ENCODE measurements at regions not wholly inside any gene's neighbourhood (a gene's known extent, or its start where the extent isn't known, plus 50 kb on each side); places are given as distances from the start of the nearest gene placed in this dataset.

GRCh38 chr5:166959766-166960165, 1331.7 kb upstream of the WWC1 start:
- CTCF ChIA-PET = no interaction called here
- DNase-seq (ENCODE audit: extremely low spot score) = no peak
- POLR2A ChIA-PET = no interaction called here
- no peak for TF ChIP-seq CTCF (IDR thresholded peaks at IDR 0.05; ENCODE audit: control extremely low read depth, extremely low read depth, low read depth, missing control alignments)

DNA sequence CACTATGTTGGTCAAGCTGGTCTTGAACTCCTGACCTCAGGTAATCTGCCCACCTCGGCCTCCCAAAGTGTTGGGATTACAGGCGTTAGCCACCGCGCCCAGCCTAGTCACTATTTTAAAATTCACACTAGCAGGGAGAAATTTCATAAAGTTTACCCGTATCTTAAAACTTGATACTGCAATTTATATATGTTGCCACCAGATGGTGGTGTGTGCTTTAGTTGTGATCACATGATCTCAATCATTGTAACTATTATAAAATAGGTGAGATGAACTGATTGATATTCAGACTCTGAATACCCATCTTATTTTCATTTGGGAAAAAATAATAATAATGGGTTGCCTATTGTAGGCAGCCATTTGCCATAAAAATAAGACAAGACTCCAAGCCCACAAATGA, 1330.4 kb upstream of the WWC1 start:
- ChIA-PET POLR2A (no interaction called here), CTCF (no interaction called here)
- DNase-seq (ENCODE audit: extremely low spot score) = no peak
- no peak for TF ChIP-seq CTCF (IDR thresholded peaks at IDR 0.05; ENCODE audit: control extremely low read depth, extremely low read depth, low read depth, missing control alignments)

GRCh38 chr5:166961913-166962312, 1329.5 kb upstream of the WWC1 start:
- POLR2A ChIA-PET = interaction anchor here (0.6 kb wide), 1 partner anchor 65 kb away, joined by 6 read pairs; no protein-coding TSS in a partner anchor
- TF ChIP-seq CTCF (IDR thresholded peaks at IDR 0.05; ENCODE audit: control extremely low read depth, extremely low read depth, low read depth, missing control alignments) = no peak
- CTCF ChIA-PET = interaction anchor here (1.6 kb wide), 1 partner anchor 8 kb away, joined by 3 read pairs; no protein-coding TSS in a partner anchor
- DNase-seq (ENCODE audit: extremely low spot score) = no peak

GRCh38 chr5:166962461-166962860, 1329.0 kb upstream of the WWC1 start:
- CTCF ChIA-PET = interaction anchor here (1.6 kb wide), 1 partner anchor 8 kb away, joined by 3 read pairs; no protein-coding TSS in a partner anchor
- no peak for DNase-seq (ENCODE audit: extremely low spot score)
- POLR2A ChIA-PET = interaction anchor here (0.6 kb wide), 1 partner anchor 66 kb away, joined by 6 read pairs; no protein-coding TSS in a partner anchor
- no peak for TF ChIP-seq CTCF (IDR thresholded peaks at IDR 0.05; ENCODE audit: control extremely low read depth, extremely low read depth, low read depth, missing control alignments)

- DNase-seq (ENCODE audit: extremely low spot score) = no peak
- ChIA-PET CTCF (no interaction called here), POLR2A (no interaction called here)
- no peak for TF ChIP-seq CTCF (IDR thresholded peaks at IDR 0.05; ENCODE audit: control extremely low read depth, extremely low read depth, low read depth, missing control alignments)
Measured at GRCh38 chr5:166963596-166963995, 1327.8 kb upstream of the WWC1 start.

- POLR2A ChIA-PET = no interaction called here
- CTCF ChIA-PET = interaction anchor here (1.2 kb wide), 1 partner anchor 8 kb away, joined by 3 read pairs; no protein-coding TSS in a partner anchor
- no peak for DNase-seq (ENCODE audit: extremely low spot score)
- no peak for TF ChIP-seq CTCF (IDR thresholded peaks at IDR 0.05; ENCODE audit: control extremely low read depth, extremely low read depth, low read depth, missing control alignments)
Measured at GRCh38 chr5:166977911-166978422, 1313.5 kb upstream of the WWC1 start.

Measured in GM10248 (cell line).